GM18858 (cell line): ENCODE measurements at regions not wholly inside any gene's neighbourhood (a gene's known extent, or its start where the extent isn't known, plus 50 kb on each side); places are given as distances from the start of the nearest gene placed in this dataset.
A peak's percentile ranks its signal among the peaks of the same experiment; 100 is the strongest.

Experiments used
- ATAC-seq: cut with Tn5 transposase; IDR thresholded peaks from one replicate; pipeline ENCODE4 v1.9.1; 2021; ENCODE audit not compliant: unreplicated experiment

DNA sequence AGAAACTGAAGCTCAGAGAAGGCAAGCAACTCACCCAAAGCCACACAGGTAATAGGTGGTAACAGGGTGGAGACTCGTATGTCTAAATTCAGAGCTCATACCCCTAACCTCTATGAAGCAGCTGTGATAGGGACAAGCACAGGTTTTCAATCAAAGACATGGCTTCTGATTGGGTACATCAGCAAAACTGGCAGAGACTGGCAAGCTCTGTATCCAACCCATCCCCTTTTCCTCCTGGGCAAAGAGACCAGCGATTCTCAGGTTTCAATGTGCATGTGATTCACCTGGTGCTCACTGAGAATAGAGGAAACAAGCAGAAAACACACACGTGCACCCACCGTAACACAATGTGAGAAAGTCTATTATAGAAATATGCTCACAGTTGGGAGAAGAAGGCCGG is 153.0 kb downstream of the SMIM20 start:
- ATAC-seq: no peak

GRCh38 chr4:26069218-26069617 is 155.2 kb downstream of the SMIM20 start:
- ATAC-seq: peak; percentile 65

GRCh38 chr4:26071688-26072087 is 157.7 kb downstream of the SMIM20 start:
- no peak for ATAC-seq

GRCh38 chr4:26073886-26074560 is 160.0 kb downstream of the SMIM20 start:
- no peak for ATAC-seq

GRCh38 chr4:26074712-26075430 is 160.9 kb downstream of the SMIM20 start:
- ATAC-seq: peak; percentile 77

GRCh38 chr4:26075583-26075982 is 161.6 kb downstream of the SMIM20 start:
- ATAC-seq: no peak

DNA sequence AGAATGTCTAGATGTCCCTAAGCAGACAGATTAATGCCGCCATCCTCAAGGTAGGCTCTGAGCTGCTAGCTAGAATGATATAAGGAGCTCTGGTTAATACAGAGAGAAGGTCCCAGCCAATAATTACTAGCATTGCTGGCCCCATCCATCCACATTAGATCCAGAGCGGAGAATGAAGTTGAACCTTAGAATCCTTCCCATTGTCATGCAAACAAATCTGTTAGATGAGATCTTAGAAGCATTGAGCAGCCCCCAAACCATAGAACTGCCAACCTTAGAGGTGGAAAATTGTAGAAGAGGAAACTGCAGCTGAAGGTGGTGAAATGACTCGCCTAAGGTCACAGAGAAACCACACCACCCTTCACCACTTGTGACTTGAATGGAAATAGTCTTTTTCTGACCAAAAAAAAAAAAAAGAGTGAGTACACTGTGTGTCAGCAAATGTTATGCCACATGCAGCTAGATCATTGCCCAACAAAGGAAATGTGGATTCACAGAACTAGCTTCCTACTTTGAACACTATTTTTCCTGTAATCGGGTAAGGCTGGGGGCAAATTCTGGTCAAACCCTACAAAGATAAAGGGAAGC is 162.1 kb downstream of the SMIM20 start:
- peak; percentile 70 for ATAC-seq

GRCh38 chr4:26076896-26077295 is 162.9 kb downstream of the SMIM20 start:
- ATAC-seq: no peak

DNA sequence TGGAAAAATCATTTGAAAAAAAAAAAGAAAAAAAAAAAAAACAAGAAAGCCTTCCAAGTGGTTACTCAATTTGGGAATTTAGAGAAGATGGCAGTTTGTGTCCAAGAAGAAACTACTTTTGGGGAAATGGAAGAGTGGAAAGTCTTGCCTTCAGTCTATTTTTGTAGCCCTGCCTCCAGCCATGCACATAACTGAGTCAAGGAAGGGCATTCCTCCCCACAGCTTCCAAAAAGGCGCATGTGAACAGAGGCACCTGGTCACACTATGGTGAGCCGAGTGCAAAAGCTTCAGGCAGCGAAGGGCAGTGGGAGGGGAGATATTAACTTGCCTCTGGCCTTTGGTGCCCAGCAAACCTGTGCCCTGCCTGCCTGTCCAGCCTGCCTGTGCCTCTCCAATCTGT is 163.7 kb downstream of the SMIM20 start:
- no peak for ATAC-seq

- no peak for ATAC-seq
Observed at GRCh38 chr4:26080870-26081628, 167.0 kb downstream of the SMIM20 start.

GRCh38 chr4:26081795-26082498 is 167.9 kb downstream of the SMIM20 start:
- no peak for ATAC-seq

DNA sequence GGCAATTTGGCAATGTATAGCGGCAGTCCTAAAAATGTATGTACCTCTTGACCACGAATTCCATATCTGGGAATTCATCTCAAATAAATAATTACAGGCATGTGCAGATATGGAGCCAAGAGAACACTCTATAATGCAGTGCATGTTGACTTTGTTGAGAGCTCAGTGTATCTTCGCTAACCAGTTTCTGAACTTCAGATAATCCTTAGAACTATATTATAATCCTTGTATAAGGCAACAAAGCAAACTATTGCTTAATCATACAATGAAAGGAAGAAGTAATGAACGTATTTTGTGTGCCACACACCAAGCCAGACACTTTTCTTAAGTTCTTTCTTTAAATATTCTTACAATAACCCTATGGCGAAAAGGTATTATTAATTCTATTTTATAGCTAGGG is 168.5 kb downstream of the SMIM20 start:
- no peak for ATAC-seq

DNA sequence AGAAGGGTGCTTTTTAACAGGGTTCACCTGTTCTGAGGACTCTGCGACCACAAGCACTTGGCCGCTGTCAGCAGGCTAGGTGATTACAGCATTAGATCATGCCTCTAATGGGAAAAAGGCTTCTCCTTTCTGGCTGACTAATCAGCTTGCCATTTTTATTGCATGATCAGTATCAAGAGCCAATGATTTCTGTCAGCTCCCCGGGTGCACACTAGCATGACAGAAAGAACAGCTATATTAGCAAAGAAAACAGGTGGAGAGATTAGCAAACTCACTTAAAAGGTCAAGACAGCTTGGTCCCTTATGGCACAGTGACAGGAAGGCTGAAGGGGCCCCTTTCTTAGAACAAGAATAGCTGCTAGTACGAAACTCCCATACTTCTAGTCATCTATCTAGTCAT is 170.0 kb downstream of the SMIM20 start:
- peak; percentile 50 for ATAC-seq

DNA sequence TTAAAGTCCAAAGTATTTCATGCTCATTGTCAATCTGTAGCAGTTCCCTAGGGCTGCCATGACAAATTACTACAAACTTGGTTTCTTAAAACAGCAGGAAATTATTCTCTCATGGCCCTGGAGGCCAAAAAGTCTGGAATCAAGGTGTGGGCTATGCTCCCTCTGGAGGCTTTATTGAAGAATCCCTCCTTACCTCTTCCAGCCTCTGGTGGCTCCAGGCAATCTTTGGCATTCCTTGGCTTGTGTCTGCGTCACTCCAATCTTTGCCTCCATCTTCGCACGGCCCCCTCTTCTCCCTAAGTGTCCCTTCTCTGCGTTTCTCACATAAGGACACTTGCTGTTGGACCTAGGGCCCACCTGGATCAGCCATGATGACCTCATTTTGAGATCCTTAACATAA is 170.4 kb downstream of the SMIM20 start:
- ATAC-seq: no peak

- no peak for ATAC-seq
Observed at GRCh38 chr4:26085551-26085950, 171.5 kb downstream of the SMIM20 start.

DNA sequence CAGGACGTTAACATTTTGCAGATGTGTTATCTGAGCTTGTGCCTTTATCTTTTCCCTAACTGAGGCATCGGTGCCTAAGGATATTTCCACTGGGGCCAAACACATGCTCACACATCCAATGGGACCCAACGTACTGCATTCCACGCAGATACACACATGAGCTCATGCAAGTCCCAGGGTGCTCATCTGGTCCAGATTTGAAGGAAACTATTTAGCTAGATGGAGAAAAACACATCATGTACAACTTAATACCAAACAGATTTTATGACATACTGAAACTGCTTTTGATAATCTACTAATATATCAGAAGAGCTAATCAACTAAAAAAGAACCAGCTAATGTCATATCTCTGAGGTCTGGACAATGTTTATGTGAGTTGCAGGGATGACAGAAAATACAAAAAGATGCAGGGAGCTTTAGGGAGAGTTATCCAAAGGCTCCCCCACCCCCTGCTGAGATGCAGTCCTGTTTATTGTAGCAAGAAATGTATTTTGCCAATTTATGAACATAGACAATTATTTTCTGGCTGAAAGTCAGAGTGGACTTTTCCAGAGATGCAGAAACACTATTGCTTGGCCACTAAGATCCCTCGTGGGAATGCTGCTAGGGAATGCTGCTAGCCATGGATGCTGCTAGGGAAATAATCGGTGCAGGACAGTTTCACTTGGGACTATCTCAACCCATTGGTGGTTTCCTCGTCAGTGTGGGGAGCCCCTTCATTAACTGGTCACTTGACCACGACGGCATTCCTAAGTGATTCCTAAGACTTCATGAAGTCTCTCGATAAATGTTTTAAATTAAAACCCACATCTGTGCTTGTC is 172.8 kb downstream of the SMIM20 start:
- ATAC-seq: no peak

GRCh38 chr4:26088433-26088928 is 174.5 kb downstream of the SMIM20 start:
- ATAC-seq: peak; percentile 65

- ATAC-seq: no peak
Observed at GRCh38 chr4:26093551-26093950, 179.5 kb downstream of the SMIM20 start.

DNA sequence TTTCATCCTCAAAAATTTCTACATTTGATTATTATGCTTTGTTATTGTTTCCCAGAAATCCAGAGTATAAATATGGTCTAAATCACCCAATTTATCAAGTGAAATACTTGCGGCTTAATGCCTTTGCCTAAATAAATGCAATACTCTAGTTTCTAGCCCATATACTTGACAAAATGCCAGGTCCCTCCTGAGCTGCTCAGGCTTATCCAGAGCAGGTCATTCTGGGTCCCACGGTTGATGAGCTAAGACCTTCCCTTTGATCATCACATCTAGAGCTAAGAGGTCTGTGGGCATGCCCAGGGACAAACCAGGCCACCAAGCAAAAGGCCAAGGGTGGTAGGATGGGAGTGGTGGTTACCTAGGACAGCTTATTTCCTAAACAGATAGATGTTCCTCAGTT is 180.1 kb downstream of the SMIM20 start:
- no peak for ATAC-seq

GRCh38 chr4:26094911-26095310 is 180.9 kb downstream of the SMIM20 start:
- ATAC-seq: no peak
